GM06990 (cell line): ENCODE measurements at regions not wholly inside any gene's neighbourhood (a gene's known extent, or its start where the extent isn't known, plus 50 kb on each side); places are given as distances from the start of the nearest gene placed in this dataset.
"Not testable (repeated sequence)": the region's sequence is repeated elsewhere in the genome, so short reads cannot be mapped to it uniquely, and the experiment has no call there.

ENCODE experiments used
- DNase-seq: peaks from one replicate; pipeline ENCODE4 v3.0.0-alpha.2; 2011; ENCODE audit not compliant: insufficient read length; ENCODE audit errors: extremely low read depth
- H3K27me3 ChIP-seq: replicated peaks from 2 replicates; pipeline ENCODE4 v1.6.0; 2011; ENCODE audit warnings: low read length; ENCODE audit not compliant: control insufficient read depth, insufficient read depth
- H3K36me3 ChIP-seq: 2 replicates; pipeline ENCODE4 v1.5.1; 2011; ENCODE audit warnings: low read length; ENCODE audit not compliant: control insufficient read depth, insufficient read depth
- H3K4me3 ChIP-seq: replicated peaks from 2 replicates; pipeline ENCODE4 v1.5.1; 2011; ENCODE audit warnings: low read depth, mild to moderate bottlenecking, control low read depth, low read length
- TF ChIP-seq, protein P1 (sequence below): IDR thresholded peaks from 2 replicates; pipeline ENCODE4 v1.5.1; 2011; ENCODE audit warnings: low read length, control low read depth, mild to moderate bottlenecking, inconsistent platforms; ENCODE audit not compliant: insufficient read depth, poor library complexity, severe bottlenecking

DNA sequence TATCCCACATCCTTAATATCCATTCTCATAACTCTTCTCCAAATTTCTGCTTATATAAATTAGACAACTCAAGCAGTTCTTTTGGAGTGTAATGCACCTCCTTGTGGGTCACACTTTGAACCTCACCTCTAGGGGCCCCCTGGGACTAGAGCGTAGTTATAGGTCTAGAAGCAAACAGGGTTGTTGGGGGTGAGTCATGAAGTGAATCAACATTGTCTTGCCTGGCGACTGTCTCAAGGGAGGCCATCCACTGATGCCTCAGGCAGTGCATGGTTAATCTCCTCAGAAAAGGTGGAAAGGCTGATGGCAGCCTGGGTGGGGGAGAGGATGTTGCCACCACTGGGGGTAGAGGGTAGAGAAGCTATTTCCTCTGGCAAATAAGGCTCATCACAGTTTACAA is 129.1 kb downstream of the TNFRSF21 start:
- TF ChIP-seq, protein P1, sequence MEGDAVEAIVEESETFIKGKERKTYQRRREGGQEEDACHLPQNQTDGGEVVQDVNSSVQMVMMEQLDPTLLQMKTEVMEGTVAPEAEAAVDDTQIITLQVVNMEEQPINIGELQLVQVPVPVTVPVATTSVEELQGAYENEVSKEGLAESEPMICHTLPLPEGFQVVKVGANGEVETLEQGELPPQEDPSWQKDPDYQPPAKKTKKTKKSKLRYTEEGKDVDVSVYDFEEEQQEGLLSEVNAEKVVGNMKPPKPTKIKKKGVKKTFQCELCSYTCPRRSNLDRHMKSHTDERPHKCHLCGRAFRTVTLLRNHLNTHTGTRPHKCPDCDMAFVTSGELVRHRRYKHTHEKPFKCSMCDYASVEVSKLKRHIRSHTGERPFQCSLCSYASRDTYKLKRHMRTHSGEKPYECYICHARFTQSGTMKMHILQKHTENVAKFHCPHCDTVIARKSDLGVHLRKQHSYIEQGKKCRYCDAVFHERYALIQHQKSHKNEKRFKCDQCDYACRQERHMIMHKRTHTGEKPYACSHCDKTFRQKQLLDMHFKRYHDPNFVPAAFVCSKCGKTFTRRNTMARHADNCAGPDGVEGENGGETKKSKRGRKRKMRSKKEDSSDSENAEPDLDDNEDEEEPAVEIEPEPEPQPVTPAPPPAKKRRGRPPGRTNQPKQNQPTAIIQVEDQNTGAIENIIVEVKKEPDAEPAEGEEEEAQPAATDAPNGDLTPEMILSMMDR = no peak
- no peak for DNase-seq
- no peak overlapping the region for H3K4me3 ChIP-seq
- H3K27me3 ChIP-seq = no peaks in the 10 kb centered on the region
- no peaks in the 10 kb centered on the region for H3K36me3 ChIP-seq

DNA sequence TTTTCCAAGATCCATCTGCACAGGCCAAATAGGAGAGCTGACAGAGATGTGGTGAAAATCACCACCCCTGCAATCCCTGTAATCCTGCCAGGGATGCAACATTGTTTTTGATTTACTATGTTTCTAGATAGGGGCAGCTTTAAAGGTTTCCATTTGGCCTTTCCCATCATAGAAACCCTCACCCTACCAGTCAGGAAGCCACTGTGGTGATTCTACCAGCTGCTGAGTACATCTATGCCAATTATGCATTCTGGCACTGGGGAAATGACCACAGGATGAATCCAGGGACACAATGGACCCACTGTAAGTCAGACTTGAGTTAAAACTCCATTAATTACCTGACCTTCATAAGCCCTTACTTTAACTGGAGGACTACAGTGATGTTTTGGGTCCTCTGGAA is 130.4 kb downstream of the TNFRSF21 start:
- Histone ChIP-seq H3K27me3 (no peaks in the 10 kb centered on the region), H3K4me3 (no peak overlapping the region), H3K36me3 (no peaks in the 10 kb centered on the region)
- TF ChIP-seq, protein P1 = no peak
- DNase-seq = no peak

DNA sequence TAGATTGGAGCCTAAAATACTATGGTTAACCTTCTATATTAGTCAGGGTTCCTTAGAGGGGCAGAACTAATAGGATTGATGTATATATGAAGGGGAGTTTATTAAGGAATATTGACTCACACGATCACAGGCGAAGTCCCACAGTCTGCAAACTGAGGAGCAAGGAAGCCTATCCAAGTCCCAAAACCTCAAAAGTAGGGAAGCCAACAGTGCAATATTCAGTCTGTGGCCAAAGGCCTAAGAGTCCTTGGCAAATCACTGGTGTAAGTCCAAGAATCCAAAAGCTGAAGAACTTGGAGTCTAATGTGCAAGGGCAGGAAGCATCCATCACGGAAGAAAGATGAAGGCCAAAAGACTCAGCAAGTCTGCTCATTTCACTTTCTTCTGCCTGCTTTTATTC is 133.5 kb upstream of the ADGRF1 start:
- Histone ChIP-seq H3K4me3 (no peak overlapping the region), H3K27me3 (no peaks in the 10 kb centered on the region), H3K36me3 (no peaks in the 10 kb centered on the region)
- no peak for DNase-seq
- TF ChIP-seq, protein P1 = no peak

DNA sequence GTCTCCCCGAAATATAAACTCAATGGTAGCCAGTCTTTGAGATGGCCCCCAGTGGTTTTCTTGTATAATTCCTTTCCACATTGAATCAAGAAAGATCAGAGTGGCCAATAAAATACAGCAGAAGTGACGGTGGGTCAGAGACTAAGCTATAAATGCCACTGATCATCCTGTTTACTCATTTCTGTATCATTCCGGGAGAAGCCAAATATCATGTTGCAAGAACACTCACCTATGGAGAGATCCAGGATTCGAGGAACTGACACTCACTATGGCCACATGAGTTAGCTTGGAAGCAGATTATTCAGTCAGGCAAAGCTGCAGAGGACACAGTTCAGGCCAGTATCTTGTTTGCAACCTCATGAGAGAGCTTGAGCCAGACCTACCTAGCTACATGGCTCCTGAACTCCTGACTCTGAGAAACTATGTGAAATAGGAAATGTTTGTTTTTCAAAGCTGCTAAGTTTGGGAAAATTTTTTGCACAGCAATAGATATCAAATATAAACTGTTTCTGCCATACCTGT is 132.4 kb upstream of the ADGRF1 start:
- Histone ChIP-seq H3K36me3 (no peaks in the 10 kb centered on the region), H3K4me3 (no peak overlapping the region), H3K27me3 (no peaks in the 10 kb centered on the region)
- DNase-seq = no peak
- TF ChIP-seq, protein P1 = no peak

DNA sequence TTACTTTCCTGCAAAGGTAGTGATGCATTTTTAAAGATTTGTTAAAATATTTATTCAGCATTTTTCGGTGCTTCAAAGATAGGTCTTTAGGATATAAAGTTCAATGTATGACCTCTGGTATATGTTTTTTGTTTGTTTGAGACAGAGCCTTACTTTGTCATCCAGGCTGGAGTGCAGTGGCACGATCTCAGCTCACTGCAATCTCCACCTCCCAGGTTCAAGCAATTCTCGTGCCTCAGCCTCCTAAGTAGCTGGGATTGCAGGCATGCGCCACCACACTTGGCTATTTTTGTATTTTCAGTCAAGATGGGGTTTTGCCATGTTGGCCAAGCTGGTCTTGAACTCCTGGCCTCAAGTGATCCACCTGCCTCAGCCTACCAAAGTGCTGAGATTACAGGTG is 131.9 kb upstream of the ADGRF1 start:
- H3K36me3 ChIP-seq, DNase-seq, H3K4me3 ChIP-seq, H3K27me3 ChIP-seq: not testable (repeated sequence)

DNA sequence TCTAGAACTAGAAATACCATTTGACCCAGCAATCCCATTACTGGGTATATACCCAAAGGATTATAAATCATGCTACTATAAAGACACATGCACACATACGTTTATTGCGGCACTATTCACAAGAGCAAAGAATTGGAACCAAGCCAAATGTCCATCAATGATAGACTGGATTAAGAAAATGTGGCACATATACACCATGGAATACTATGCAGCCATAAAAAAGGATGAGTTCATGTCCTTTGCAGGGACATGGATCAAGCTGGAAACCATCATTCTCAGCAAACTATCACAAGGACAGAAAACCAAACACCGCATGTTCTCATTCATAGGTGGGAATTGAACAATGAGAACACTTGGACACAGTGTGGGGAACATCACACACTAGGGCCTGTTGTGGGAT is 131.0 kb upstream of the ADGRF1 start:
- DNase-seq, H3K4me3 ChIP-seq, H3K36me3 ChIP-seq, H3K27me3 ChIP-seq: not testable (repeated sequence)

DNA sequence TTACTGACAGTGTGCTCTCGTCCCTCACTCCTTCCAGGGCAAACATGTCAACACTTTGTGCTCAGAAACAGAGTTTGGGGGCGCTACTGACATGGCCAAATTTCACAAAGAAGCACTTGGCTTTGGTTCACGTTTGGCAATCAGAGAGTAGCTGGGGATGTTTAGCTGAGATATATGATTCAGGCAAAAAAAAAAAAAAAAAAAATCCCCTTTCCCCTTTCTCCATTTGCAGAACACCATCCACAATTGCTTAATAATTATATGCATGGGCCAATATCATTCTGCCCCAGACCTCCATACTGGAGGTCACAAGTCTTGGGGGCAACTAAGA is 128.4 kb upstream of the ADGRF1 start:
- TF ChIP-seq, protein P1 = no peak
- H3K27me3 ChIP-seq = no peaks in the 10 kb centered on the region
- no peaks in the 10 kb centered on the region for H3K36me3 ChIP-seq
- DNase-seq = no peak
- H3K4me3 ChIP-seq = no peak overlapping the region
